PC-9 (cell line): ENCODE measurements at regions not wholly inside any gene's neighbourhood (a gene's known extent, or its start where the extent isn't known, plus 50 kb on each side); places are given as distances from the start of the nearest gene placed in this dataset.

Experiments used
- BruUV-seq: library from RNA; stranded (reverse); fragments of 400-500 nt; replicated peaks from 2 replicates; lab custom pipeline; 2021; lab: Mats Ljungman, UMichigan
- CTCF ChIA-PET: fragments of 300-600 bp; sonication (Branson Sonifier 250); formaldehyde crosslinking; loops from one replicate; lab custom pipeline; 2022; ENCODE audit warnings: antibody characterized with exemption; lab: Charles Lee
- POLR2A ChIA-PET: fragments of 300-600 bp; sonication (Branson Sonifier 250); formaldehyde crosslinking; loops from one replicate; lab custom pipeline; 2022; ENCODE audit warnings: antibody characterized with exemption; ENCODE audit not compliant: unreplicated experiment; lab: Charles Lee
- DNase-seq, 2 experiments: peaks; one replicate each; pipeline versions ENCODE4 v3.0.0 to v3.0.0-alpha.2; 2015 to 2022; ENCODE audit warnings: mixed read lengths in 1 of 2
- H2AFZ ChIP-seq: fragments of 200-600 bp; sonication (generic); 2 replicates; pipeline ENCODE4 v1.8.1; 2017; ENCODE audit warnings: antibody characterized with exemption
- H3F3A ChIP-seq: fragments of 200-600 bp; sonication (generic); 2 replicates; pipeline ENCODE4 v1.8.1; 2017; ENCODE audit warnings: antibody characterized with exemption, mild to moderate bottlenecking, low read depth; ENCODE audit not compliant: insufficient read depth
- H3K27ac ChIP-seq: fragments of 200-600 bp; sonication (generic); 2 replicates; pipeline ENCODE4 v1.6.1; 2016; ENCODE audit warnings: mixed run types
- H3K27me3 ChIP-seq: fragments of 200-600 bp; sonication (generic); 2 replicates; pipeline ENCODE4 v1.6.1; 2016; ENCODE audit warnings: low read depth, mixed run types; ENCODE audit not compliant: insufficient read depth
- H3K36me3 ChIP-seq: fragments of 200-600 bp; sonication (generic); 2 replicates; pipeline ENCODE4 v1.6.1; 2016; ENCODE audit warnings: low read depth, mixed run types
- H3K4me1 ChIP-seq: fragments of 200-600 bp; sonication (generic); replicated peaks from 2 replicates; pipeline ENCODE4 v1.6.1; 2016; ENCODE audit warnings: mixed run types; ENCODE audit not compliant: insufficient read depth
- H3K4me2 ChIP-seq: fragments of 200-600 bp; sonication (generic); 2 replicates; pipeline ENCODE4 v1.6.1; 2017; ENCODE audit warnings: mixed run types
- H3K4me3 ChIP-seq: fragments of 200-600 bp; sonication (generic); 2 replicates; pipeline ENCODE4 v1.6.1; 2016; ENCODE audit warnings: mixed run types
- H3K79me2 ChIP-seq: fragments of 200-600 bp; sonication (generic); 2 replicates; pipeline ENCODE4 v1.6.1; 2017; ENCODE audit warnings: low read depth, mixed run types
- H3K9me2 ChIP-seq: fragments of 200-600 bp; sonication (generic); 2 replicates; pipeline ENCODE4 v1.8.1; 2017; ENCODE audit warnings: mild to moderate bottlenecking; ENCODE audit not compliant: insufficient read depth
- H3K9me3 ChIP-seq: fragments of 200-600 bp; sonication (generic); 2 replicates; pipeline ENCODE4 v1.8.1; 2016; ENCODE audit warnings: low read depth; ENCODE audit not compliant: insufficient read depth
- H4K20me1 ChIP-seq: fragments of 200-600 bp; sonication (generic); 2 replicates; pipeline ENCODE4 v1.8.1; 2017; ENCODE audit not compliant: insufficient read depth
- CTCF ChIP-seq: fragments of 200-600 bp; sonication (generic); conservative IDR thresholded peaks from 2 replicates; pipeline ENCODE4 v1.6.1; 2017; ENCODE audit warnings: mixed run types, antibody characterized with exemption, mild to moderate bottlenecking, moderate library complexity
- EZH2 ChIP-seq: fragments of 200-600 bp; sonication (generic); IDR thresholded peaks from 2 replicates; pipeline ENCODE4 v1.8.0; 2017; ENCODE audit warnings: antibody characterized with exemption, low read depth
- intact Hi-C: fragments of 100-400 bp; cut with micrococcal nuclease; formaldehyde crosslinking; loops from one replicate; pipeline ENCODE4 v1.10.0; 2022; ENCODE audit not compliant: unreplicated experiment

GRCh38 chrX:74009041-74009440 is 156.5 kb upstream of the XIST start:
- DNase-seq: no peak
- TF ChIP-seq EZH2 (no peak), CTCF (no peak)
- H3K4me1 ChIP-seq: no peaks in the 10 kb centered on the region
- H4K20me1 ChIP-seq: no peaks in the 10 kb centered on the region
- CTCF ChIA-PET: no interaction called here
- H3K36me3 ChIP-seq: no peaks in the 10 kb centered on the region
- POLR2A ChIA-PET: no interaction called here
- no peaks in the 10 kb centered on the region for H3K79me2 ChIP-seq
- intact Hi-C loops: no loop called here
- no peak overlapping the region for H3K4me3 ChIP-seq
- H3K9me2 ChIP-seq: no peaks in the 10 kb centered on the region
- no peak overlapping the region for H3K4me2 ChIP-seq
- no peaks in the 10 kb centered on the region for H3K9me3 ChIP-seq
- no peak overlapping the region for H3K27ac ChIP-seq
- H3K27me3 ChIP-seq: no peaks in the 10 kb centered on the region
- no TSS peak for BruUV-seq
- H2AFZ ChIP-seq: no peak overlapping the region
- H3F3A ChIP-seq: no peaks in the 10 kb centered on the region

- Histone ChIP-seq H3K9me3 (no peaks in the 10 kb centered on the region), H3K27me3 (no peaks in the 10 kb centered on the region), H3K4me3 (no peak overlapping the region), H3F3A (no peaks in the 10 kb centered on the region), H3K9me2 (no peaks in the 10 kb centered on the region), H3K4me2 (no peak overlapping the region), H4K20me1 (no peaks in the 10 kb centered on the region), H3K4me1 (no peaks in the 10 kb centered on the region), H3K36me3 (no peaks in the 10 kb centered on the region), H3K27ac (no peak overlapping the region), H3K79me2 (no peaks in the 10 kb centered on the region), H2AFZ (no peak overlapping the region)
- ChIA-PET CTCF (no interaction called here), POLR2A (interaction anchor here (0.6 kb wide), 1 partner anchor 133 kb away, joined by 5 read pairs; no protein-coding TSS in a partner anchor)
- intact Hi-C loops: no loop called here
- no peak for TF ChIP-seq EZH2
- no peak for TF ChIP-seq CTCF
- no peak for DNase-seq
- no TSS peak for BruUV-seq
These were observed 139.5 kb upstream of the XIST start for GRCh38 chrX:73992019-73992418.

- BruUV-seq: no TSS peak
These were observed 134.7 kb upstream of the XIST start for GRCh38 chrX:73987166-73987565.

More at GRCh38 chrX:73987166-73987565, 134.7 kb upstream of the XIST start:
- Histone ChIP-seq H2AFZ (no peak overlapping the region), H3K36me3 (no peaks in the 10 kb centered on the region), H3K79me2 (peaks cover 5% of the 10 kb centered on the region; the same call in 1 of the 2 replicates), H3K4me2 (no peak overlapping the region), H3F3A (no peaks in the 10 kb centered on the region), H3K9me2 (no peaks in the 10 kb centered on the region), H3K27ac (no peak overlapping the region), H3K27me3 (no peaks in the 10 kb centered on the region), H4K20me1 (no peaks in the 10 kb centered on the region; the same call in 1 of the 2 replicates), H3K4me1 (no peaks in the 10 kb centered on the region), H3K9me3 (no peaks in the 10 kb centered on the region), H3K4me3 (no peak overlapping the region)
- ChIA-PET CTCF (no interaction called here), POLR2A (no interaction called here)
- DNase-seq: no peak
- no peak for TF ChIP-seq EZH2
- TF ChIP-seq CTCF: no peak
- intact Hi-C loops: no loop called here
